ENCODE measurements at regions not wholly inside any gene's neighbourhood (a gene's known extent, or its start where the extent isn't known, plus 50 kb on each side); places are given as distances from the start of the nearest gene placed in this dataset.

GRCh38 chr21:35609263-35609662 lies 451.1 kb downstream of the SETD4 start:
- Histone ChIP-seq H3K4me1 (ENCODE audit: control insufficient read depth in 1 of 2, insufficient read depth in 2 of 2, low read depth in 1 of 2, low read length in 1 of 2) (no peaks in the 10 kb centered on the region; a peak in 1 of 4 replicates), H3K27ac (ENCODE audit: low read depth in 2 of 2, low read length in 1 of 2) (no peak overlapping the region), H3K36me3 (replicated peaks in 1 of 2; ENCODE audit: control insufficient read depth in 1 of 2, insufficient read depth in 2 of 2, low read length in 1 of 2) (no peaks in the 10 kb centered on the region), H3K9ac (no peak overlapping the region), H3F3A (replicated peaks; ENCODE audit: insufficient read depth) (peaks cover 15% of the 10 kb centered on the region), H2AFZ (ENCODE audit: low read depth) (no peak overlapping the region), H3K9me2 (no peaks in the 10 kb centered on the region), H4K20me1 (ENCODE audit: insufficient read depth) (no peaks in the 10 kb centered on the region), H3K79me2 (ENCODE audit: insufficient read depth) (no peaks in the 10 kb centered on the region), H3K4me3 (ENCODE audit: low read depth in 2 of 2, low read length in 1 of 2) (no peak overlapping the region), H3K27me3 (ENCODE audit: insufficient read depth) (no peaks in the 10 kb centered on the region), H3K9me3 (no peaks in the 10 kb centered on the region), H3K4me2 (no peak overlapping the region)
- ChIA-PET CTCF (no interaction called here), POLR2A (no interaction called here)
- DNase-seq = no peak
- TF ChIP-seq, protein P1, sequence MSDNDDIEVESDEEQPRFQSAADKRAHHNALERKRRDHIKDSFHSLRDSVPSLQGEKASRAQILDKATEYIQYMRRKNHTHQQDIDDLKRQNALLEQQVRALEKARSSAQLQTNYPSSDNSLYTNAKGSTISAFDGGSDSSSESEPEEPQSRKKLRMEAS (IDR thresholded peaks at IDR 0.05; ENCODE audit: low read depth) = no peak
- TF ChIP-seq MXI1 (IDR thresholded peaks at IDR 0.05; ENCODE audit: low read depth, low read length) = no peak
- 37% methylated on average over 4 of the region's 4 CpGs for WGBS (ENCODE audit: low lambda C conversion rate)

DNA sequence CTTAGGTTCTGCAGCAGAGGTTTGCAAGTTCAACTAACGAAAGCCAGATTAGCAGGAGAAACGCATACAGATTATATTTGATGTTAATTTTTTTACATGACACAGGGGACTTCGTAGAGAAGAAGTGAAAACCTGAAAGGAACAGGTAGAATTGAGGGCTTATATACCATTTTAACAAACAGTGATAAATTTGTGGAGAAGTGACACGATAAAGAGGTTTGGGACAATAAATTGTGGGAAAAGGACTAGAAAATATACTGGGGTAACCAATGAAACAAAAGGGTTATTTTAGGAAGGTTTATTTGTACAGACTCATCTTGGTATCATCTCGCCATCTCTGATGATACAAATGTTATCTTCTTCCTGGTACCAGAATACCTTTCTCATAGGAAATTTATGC lies 452.9 kb downstream of the SETD4 start:
- Histone ChIP-seq H3K9me3 (no peaks in the 10 kb centered on the region), H3K27ac (ENCODE audit: low read depth in 2 of 2, low read length in 1 of 2) (no peak overlapping the region), H3K79me2 (ENCODE audit: insufficient read depth) (no peaks in the 10 kb centered on the region), H3K9ac (no peak overlapping the region), H3K4me1 (ENCODE audit: control insufficient read depth in 1 of 2, insufficient read depth in 2 of 2, low read depth in 1 of 2, low read length in 1 of 2) (no peaks in the 10 kb centered on the region; a peak in 1 of 4 replicates), H3F3A (replicated peaks; ENCODE audit: insufficient read depth) (peaks cover 15% of the 10 kb centered on the region), H3K4me2 (no peak overlapping the region), H2AFZ (ENCODE audit: low read depth) (no peak overlapping the region), H3K9me2 (no peaks in the 10 kb centered on the region), H3K27me3 (ENCODE audit: insufficient read depth) (no peaks in the 10 kb centered on the region), H4K20me1 (ENCODE audit: insufficient read depth) (no peaks in the 10 kb centered on the region), H3K4me3 (ENCODE audit: low read depth in 2 of 2, low read length in 1 of 2) (no peak overlapping the region), H3K36me3 (replicated peaks in 1 of 2; ENCODE audit: control insufficient read depth in 1 of 2, insufficient read depth in 2 of 2, low read length in 1 of 2) (no peaks in the 10 kb centered on the region)
- ChIA-PET POLR2A (no interaction called here), CTCF (no interaction called here)
- TF ChIP-seq FOXJ3 (CRISPR knock-in tag; IDR thresholded peaks at IDR 0.05) (no peak), ELF1 (IDR thresholded peaks at IDR 0.05) (no peak), FOSL2 (IDR thresholded peaks at IDR 0.05; ENCODE audit: borderline replicate concordance, low read depth) (no peak), USF2 (IDR thresholded peaks at IDR 0.05; ENCODE audit: borderline replicate concordance, low read depth, low read length) (no peak), NFIC (IDR thresholded peaks at IDR 0.05; ENCODE audit: borderline replicate concordance) (no peak), TCF12 (IDR thresholded peaks at IDR 0.05) (no peak), YY1 (IDR thresholded peaks at IDR 0.05; ENCODE audit: low read depth) (no peak), SMC3 (IDR thresholded peaks at IDR 0.05; ENCODE audit: low read depth, low read length) (no peak), EZH2phosphoT487 (IDR thresholded peaks at IDR 0.05; ENCODE audit: borderline replicate concordance, low read depth) (no peak), TAF1 (IDR thresholded peaks at IDR 0.05; ENCODE audit: borderline replicate concordance, low read depth, low read length) (no peak), MXI1 (IDR thresholded peaks at IDR 0.05; ENCODE audit: low read depth, low read length) (no peak), RCOR1 (IDR thresholded peaks at IDR 0.05; ENCODE audit: low read length) (no peak), JUND (IDR thresholded peaks at IDR 0.05) (no peak), POLR2AphosphoS5 (IDR thresholded peaks at IDR 0.05; ENCODE audit: low read depth, low read length) (no peak)
- TF ChIP-seq, protein P1 (IDR thresholded peaks at IDR 0.05; ENCODE audit: low read depth) = no peak
- TF ChIP-seq, protein P2, sequence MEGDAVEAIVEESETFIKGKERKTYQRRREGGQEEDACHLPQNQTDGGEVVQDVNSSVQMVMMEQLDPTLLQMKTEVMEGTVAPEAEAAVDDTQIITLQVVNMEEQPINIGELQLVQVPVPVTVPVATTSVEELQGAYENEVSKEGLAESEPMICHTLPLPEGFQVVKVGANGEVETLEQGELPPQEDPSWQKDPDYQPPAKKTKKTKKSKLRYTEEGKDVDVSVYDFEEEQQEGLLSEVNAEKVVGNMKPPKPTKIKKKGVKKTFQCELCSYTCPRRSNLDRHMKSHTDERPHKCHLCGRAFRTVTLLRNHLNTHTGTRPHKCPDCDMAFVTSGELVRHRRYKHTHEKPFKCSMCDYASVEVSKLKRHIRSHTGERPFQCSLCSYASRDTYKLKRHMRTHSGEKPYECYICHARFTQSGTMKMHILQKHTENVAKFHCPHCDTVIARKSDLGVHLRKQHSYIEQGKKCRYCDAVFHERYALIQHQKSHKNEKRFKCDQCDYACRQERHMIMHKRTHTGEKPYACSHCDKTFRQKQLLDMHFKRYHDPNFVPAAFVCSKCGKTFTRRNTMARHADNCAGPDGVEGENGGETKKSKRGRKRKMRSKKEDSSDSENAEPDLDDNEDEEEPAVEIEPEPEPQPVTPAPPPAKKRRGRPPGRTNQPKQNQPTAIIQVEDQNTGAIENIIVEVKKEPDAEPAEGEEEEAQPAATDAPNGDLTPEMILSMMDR (IDR thresholded peaks at IDR 0.05) = no peak
- no peak for DNase-seq
- WGBS (ENCODE audit: low lambda C conversion rate) = 31% methylated on average over 5 of the region's 5 CpGs

All from SK-N-SH (cell line).